H1 (cell line): ENCODE measurements at regions not wholly inside any gene's neighbourhood (a gene's known extent, or its start where the extent isn't known, plus 50 kb on each side); places are given as distances from the start of the nearest gene placed in this dataset.

Experiments used
- CTCF ChIA-PET: fragments of 300-600 bp; sonication (Branson Sonifier 250); formaldehyde crosslinking; loops from one replicate; lab custom pipeline; 2021; ENCODE audit not compliant: partially characterized antibody; lab: Charles Lee
- POLR2A ChIA-PET: fragments of 300-600 bp; sonication (Branson Sonifier 250); formaldehyde crosslinking; loops from one replicate; lab custom pipeline; 2021; ENCODE audit warnings: inconsistent platforms; ENCODE audit not compliant: partially characterized antibody; lab: Charles Lee
- DNase-seq, 2 experiments: peaks; one replicate each; pipeline versions ENCODE4 v3.0.0 to v3.0.0-alpha.2; 2010 to 2022; ENCODE audit warnings: low spot score in 2 of 2, low read depth in 1 of 2, mixed read lengths in 1 of 2
- FAIRE-seq: peaks from 2 replicates; lab custom pipeline; 2011; peaks lifted over from hg19 to GRCh38; lab: Jason Lieb, UNC
- H2AFZ ChIP-seq: 2 replicates; pipeline ENCODE4 v1.8.1; 2012; ENCODE audit warnings: low read length, inconsistent platforms
- H2AK5ac ChIP-seq: 2 replicates; pipeline ENCODE4 v1.6.1; 2013; ENCODE audit warnings: low read depth, low read length
- H2BK120ac ChIP-seq: replicated peaks from 2 replicates; pipeline ENCODE3; 2013; ENCODE audit warnings: low read depth, low read length, inconsistent platforms
- H2BK12ac ChIP-seq: 2 replicates; pipeline ENCODE4 v1.6.1; 2013; ENCODE audit warnings: low read depth, low read length
- H2BK15ac ChIP-seq: 2 replicates; pipeline ENCODE4 v1.6.1; 2013; ENCODE audit warnings: low read length
- H2BK20ac ChIP-seq: 2 replicates; pipeline ENCODE4 v1.6.1; 2013; ENCODE audit warnings: low read length
- H2BK5ac ChIP-seq: 2 replicates; pipeline ENCODE4 v1.6.1; 2013; ENCODE audit warnings: low read depth, low read length
- H3K14ac ChIP-seq: 2 replicates; pipeline ENCODE4 v1.6.1; 2013; ENCODE audit warnings: inconsistent platforms; ENCODE audit not compliant: insufficient read length
- H3K18ac ChIP-seq: 2 replicates; pipeline ENCODE4 v1.6.1; 2013; ENCODE audit warnings: low read length; ENCODE audit errors: extremely low read depth
- H3K23ac ChIP-seq: 2 replicates; pipeline ENCODE4 v1.6.1; 2013; ENCODE audit warnings: inconsistent platforms; ENCODE audit not compliant: insufficient read length
- H3K23me2 ChIP-seq: 2 replicates; pipeline ENCODE4 v1.6.1; 2013; ENCODE audit warnings: low read depth, low read length
- H3K27ac ChIP-seq: 2 replicates; pipeline ENCODE4 v1.6.1; 2011; ENCODE audit warnings: low read depth, low read length, inconsistent platforms
- H3K27me3 ChIP-seq, 4 experiments: replicated peaks in 1 of 4; 1 replicate in 1 of 4; 2 replicates in 3 of 4; pipeline versions ENCODE4 v1.6.1 to v1.8.1; 2011 to 2013; ENCODE audit warnings: low read length in 3 of 4, mild to moderate bottlenecking in 3 of 4, inconsistent platforms in 2 of 4, mixed read lengths in 2 of 4, moderate library complexity in 1 of 4; ENCODE audit not compliant: control insufficient read depth in 3 of 4, insufficient read depth in 3 of 4; ENCODE audit errors: extremely low read depth in 1 of 4
- H3K36me3 ChIP-seq, 4 experiments: 2 replicates each; pipeline versions ENCODE4 v1.6.1 to v1.8.1; 2011 to 2013; ENCODE audit warnings: mild to moderate bottlenecking in 4 of 4, low read length in 3 of 4, moderate library complexity in 2 of 4, control low read depth in 1 of 4, inconsistent platforms in 1 of 4; ENCODE audit not compliant: insufficient read depth in 4 of 4, control insufficient read depth in 2 of 4
- H3K4ac ChIP-seq: replicated peaks from 2 replicates; pipeline ENCODE3; 2013; ENCODE audit warnings: low read length, low read depth, mixed read lengths, inconsistent platforms; ENCODE audit not compliant: insufficient read length
- H3K4me1 ChIP-seq, 4 experiments: replicated peaks in 1 of 4; 1 replicate in 1 of 4; 2 replicates in 3 of 4; pipeline versions ENCODE4 v1.6.1 to v1.8.1; 2011 to 2013; ENCODE audit warnings: low read length in 3 of 4, inconsistent platforms in 2 of 4, mixed read lengths in 1 of 4; ENCODE audit not compliant: insufficient read depth in 4 of 4, control insufficient read depth in 3 of 4
- H3K4me2 ChIP-seq, 2 experiments: 2 replicates each; pipeline versions ENCODE4 v1.6.1 to v1.8.1; 2011 to 2013; ENCODE audit warnings: low read depth in 2 of 2, low read length in 2 of 2, control low read depth in 1 of 2, inconsistent platforms in 1 of 2, mild to moderate bottlenecking in 1 of 2; ENCODE audit not compliant: insufficient read depth in 1 of 2
- H3K4me3 ChIP-seq, 4 experiments: fragments of 200-600, 300-600 bp in 1 of 4; sonication (generic), shearing (Covaris generic), sonication (Bioruptor Twin) in 1 of 4; 2 replicates each; pipeline versions ENCODE4 v1.5.1 to v1.8.1; 2011 to 2016; ENCODE audit warnings: low read length in 4 of 4, low read depth in 3 of 4, control low read depth in 2 of 4, inconsistent platforms in 2 of 4, mild to moderate bottlenecking in 2 of 4, mixed read lengths in 1 of 4, moderate library complexity in 1 of 4; ENCODE audit not compliant: insufficient read depth in 2 of 4; ENCODE audit errors: extremely low read depth in 1 of 4
- H3K56ac ChIP-seq: replicated peaks from 2 replicates; pipeline ENCODE3; 2013; ENCODE audit warnings: low read depth, mild to moderate bottlenecking, mixed read lengths, low read length, inconsistent platforms; ENCODE audit not compliant: insufficient read length
- H3K79me1 ChIP-seq: 2 replicates; pipeline ENCODE4 v1.6.1; 2013; ENCODE audit warnings: low read depth, low read length, control low read depth
- H3K79me2 ChIP-seq, 2 experiments: 2 replicates each; pipeline versions ENCODE4 v1.6.1 to v1.8.1; 2012 to 2013; ENCODE audit warnings: low read length in 2 of 2, mild to moderate bottlenecking in 2 of 2, inconsistent platforms in 1 of 2; ENCODE audit not compliant: insufficient read depth in 2 of 2, control insufficient read depth in 1 of 2
- H3K9ac ChIP-seq, 4 experiments: replicated peaks in 1 of 4; 1 replicate in 1 of 4; 2 replicates in 3 of 4; pipeline versions ENCODE4 v1.6.1 to v1.8.1; 2011 to 2013; ENCODE audit warnings: low read depth in 3 of 4, low read length in 3 of 4, control low read depth in 2 of 4, mild to moderate bottlenecking in 2 of 4, moderate library complexity in 2 of 4, inconsistent platforms in 1 of 4; ENCODE audit errors: extremely low read depth in 1 of 4
- H3K9me3 ChIP-seq, 2 experiments: 2 replicates each; pipeline versions ENCODE4 v1.6.1 to v1.8.1; 2012 to 2013; ENCODE audit warnings: mild to moderate bottlenecking in 2 of 2, moderate library complexity in 2 of 2, control low read depth in 1 of 2, inconsistent platforms in 1 of 2, low read depth in 1 of 2, low read length in 1 of 2, mixed read lengths in 1 of 2; ENCODE audit not compliant: insufficient read depth in 2 of 2
- H4K20me1 ChIP-seq, 2 experiments: replicated peaks in 1 of 2; 2 replicates each; pipeline versions ENCODE3 to v1.8.1; 2011 to 2013; ENCODE audit warnings: inconsistent platforms in 2 of 2, low read length in 2 of 2, mild to moderate bottlenecking in 1 of 2; ENCODE audit not compliant: insufficient read depth in 2 of 2, control insufficient read depth in 1 of 2
- H4K5ac ChIP-seq: 2 replicates; pipeline ENCODE4 v1.6.1; 2013; ENCODE audit warnings: low read length, low read depth, mixed read lengths, inconsistent platforms; ENCODE audit not compliant: insufficient read length
- H4K8ac ChIP-seq: 2 replicates; pipeline ENCODE4 v1.8.0; 2013; ENCODE audit warnings: mild to moderate bottlenecking, moderate library complexity, low read length, inconsistent platforms; ENCODE audit not compliant: insufficient read depth; ENCODE audit errors: extremely low read depth
- H4K91ac ChIP-seq: replicated peaks from 2 replicates; pipeline ENCODE3; 2013; ENCODE audit warnings: low read length, mixed read lengths, inconsistent platforms; ENCODE audit not compliant: insufficient read length
- BCL11A ChIP-seq, 2 experiments: IDR thresholded peaks; one replicate each; pipeline ENCODE4 v1.6.1; 2011; ENCODE audit warnings: low read depth in 2 of 2, low read length in 2 of 2, mild to moderate bottlenecking in 2 of 2
- CHD2 ChIP-seq: IDR thresholded peaks from 2 replicates; pipeline ENCODE4 v1.6.1; 2012; ENCODE audit warnings: low read length, improper control_type of control experiment
- CTBP2 ChIP-seq: IDR thresholded peaks from 2 replicates; pipeline ENCODE4 v1.7.0; 2011; ENCODE audit warnings: borderline replicate concordance, mild to moderate bottlenecking, moderate library complexity, mixed read lengths, low read length; ENCODE audit not compliant: insufficient read depth, insufficient read length
- EGR1 ChIP-seq: IDR thresholded peaks from 2 replicates; pipeline ENCODE4 v1.6.1; 2011; ENCODE audit warnings: low read depth, low read length, borderline replicate concordance
- GABPA ChIP-seq: IDR thresholded peaks from 2 replicates; pipeline ENCODE4 v1.6.1; 2011; ENCODE audit warnings: mild to moderate bottlenecking, low read length, moderate library complexity, borderline replicate concordance; ENCODE audit not compliant: insufficient read depth
- JUN ChIP-seq: IDR thresholded peaks from 2 replicates; pipeline ENCODE4 v1.6.1; 2011; ENCODE audit warnings: low read depth, mild to moderate bottlenecking, improper control_type of control experiment, low read length
- JUND ChIP-seq: IDR thresholded peaks from 2 replicates; pipeline ENCODE4 v1.6.1; 2011; ENCODE audit warnings: mild to moderate bottlenecking, improper control_type of control experiment, low read length
- KDM5A ChIP-seq: fragments of 200-600 bp; IDR thresholded peaks from 2 replicates; pipeline ENCODE4 v1.7.1; 2012; ENCODE audit warnings: mild to moderate bottlenecking, low read length, inconsistent platforms, mixed read lengths
- SIRT6 ChIP-seq: IDR thresholded peaks from one replicate; pipeline ENCODE4 v1.7.1; 2012; ENCODE audit warnings: low read length, inconsistent platforms
- SIX5 ChIP-seq: IDR thresholded peaks from 2 replicates; pipeline ENCODE4 v1.6.1; 2011; ENCODE audit warnings: mild to moderate bottlenecking, low read depth, low read length
- SP1 ChIP-seq: IDR thresholded peaks from 2 replicates; pipeline ENCODE4 v1.6.1; 2011; ENCODE audit warnings: low read depth, low read length
- SP2 ChIP-seq: IDR thresholded peaks from 2 replicates; pipeline ENCODE4 v1.6.1; 2012; ENCODE audit warnings: mild to moderate bottlenecking, low read length, inconsistent platforms
- TEAD4 ChIP-seq: IDR thresholded peaks from 2 replicates; pipeline ENCODE4 v1.6.1; 2012; ENCODE audit warnings: low read depth, low read length, inconsistent platforms, mixed read lengths
- ZNF274 ChIP-seq: IDR thresholded peaks from 2 replicates; pipeline ENCODE4 v1.7.0; 2012; ENCODE audit warnings: low read length, borderline replicate concordance; ENCODE audit errors: extremely low read depth
- WGBS, 2 experiments: shearing (Covaris generic) in 1 of 2; methylation state at CpG; one replicate each; pipeline versions ENCODE4 v1.1.6 to v1.1.7; 2013 to 2015; ENCODE audit warnings: low lambda C conversion rate in 2 of 2, mixed read lengths in 2 of 2, inconsistent platforms in 1 of 2, low coverage in 1 of 2, missing lambda C conversion rate in 1 of 2; ENCODE audit not compliant: insufficient replicate concordance in 2 of 2, insufficient coverage in 1 of 2, insufficient read length in 1 of 2; ENCODE audit errors: extremely low coverage in 1 of 2, missing lambda C conversion rate in 1 of 2; 5-methylcytosine and 5-hydroxymethylcytosine counted together

DNA sequence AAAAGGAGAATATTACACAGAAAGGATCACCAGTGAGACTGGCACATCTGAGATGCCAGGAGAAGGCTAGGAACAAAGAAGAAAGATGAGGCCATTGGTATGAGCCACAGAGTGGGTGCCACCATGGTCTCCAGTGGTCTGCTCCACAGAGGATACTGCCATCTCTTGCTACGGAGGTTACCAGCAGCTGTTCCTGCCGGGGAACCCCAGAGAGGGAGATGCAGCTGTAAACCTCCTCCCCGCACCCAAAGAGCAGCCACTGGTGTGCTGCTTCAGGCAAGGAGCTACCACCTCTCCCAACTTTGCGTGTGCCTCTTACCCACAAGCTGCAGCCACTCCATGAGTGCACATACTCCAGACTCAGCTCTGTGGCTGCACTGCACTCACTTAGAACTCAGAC is 201.5 kb upstream of the RTL1 start:
- no peaks in the 10 kb centered on the region for H3K79me1 ChIP-seq
- peaks cover 3 to 4% of the 10 kb centered on the region in 2 experiments; a peak in 2 of 4 replicates for H3K9me3 ChIP-seq
- no peak overlapping the region for H2AK5ac ChIP-seq
- H4K5ac ChIP-seq = no peak overlapping the region
- H3K4ac ChIP-seq = no peak overlapping the region
- H3K4me2 ChIP-seq = no peak overlapping the region
- H3K36me3 ChIP-seq = no peaks in the 10 kb centered on the region
- H3K18ac ChIP-seq = no peak overlapping the region
- ChIA-PET CTCF (interaction anchor here (1.3 kb wide), 1 partner anchor 124 kb away, joined by 3 read pairs; no protein-coding TSS in a partner anchor), POLR2A (no interaction called here)
- 93% methylated on average over 4 of the region's 4 CpGs; no CpG with 5 or more reads in 1 of the 2 experiments for WGBS, 2 experiments
- no peak overlapping the region for H2BK20ac ChIP-seq
- H3K4me1 ChIP-seq = no peaks in the 10 kb centered on the region; a peak in 1 of 7 replicates
- H2BK5ac ChIP-seq = no peak overlapping the region
- no peak overlapping the region for H2BK15ac ChIP-seq
- no peak overlapping the region for H3K23ac ChIP-seq
- H3K56ac ChIP-seq = no peak overlapping the region
- no peaks in the 10 kb centered on the region for H3K79me2 ChIP-seq
- FAIRE-seq (no peak), DNase-seq (no peak)
- TF ChIP-seq BCL11A (IDR thresholded peaks at IDR 0.05; ENCODE audit: low read depth in 2 of 2, low read length in 2 of 2) (no peak), CTBP2 (no peak), SIX5 (no peak), JUND (no peak), GABPA (no peak), SP2 (no peak), EGR1 (no peak), JUN (no peak), KDM5A (no peak), TEAD4 (no peak), SP1 (no peak), CHD2 (no peak), SIRT6 (no peak), ZNF274 (no peak)
- no peaks in the 10 kb centered on the region for H4K20me1 ChIP-seq
- no peak overlapping the region for H2AFZ ChIP-seq
- no peak overlapping the region for H3K14ac ChIP-seq
- no peak overlapping the region; the same call in 1 of the 2 replicates for H2BK12ac ChIP-seq
- no peak overlapping the region for H4K91ac ChIP-seq
- H3K27ac ChIP-seq = no peak overlapping the region
- H2BK120ac ChIP-seq = no peak overlapping the region
- no peaks in the 10 kb centered on the region for H3K27me3 ChIP-seq
- H4K8ac ChIP-seq = no peak overlapping the region
- 0 out of 2 replicates have a peak, but pooled peaks cover 2% of the 10 kb centered on the region for H3K23me2 ChIP-seq
- no peak overlapping the region for H3K4me3 ChIP-seq
- no peak overlapping the region for H3K9ac ChIP-seq
